ENCODE measurements at regions not wholly inside any gene's neighbourhood (a gene's known extent, or its start where the extent isn't known, plus 50 kb on each side); places are given as distances from the start of the nearest gene placed in this dataset.

DNA sequence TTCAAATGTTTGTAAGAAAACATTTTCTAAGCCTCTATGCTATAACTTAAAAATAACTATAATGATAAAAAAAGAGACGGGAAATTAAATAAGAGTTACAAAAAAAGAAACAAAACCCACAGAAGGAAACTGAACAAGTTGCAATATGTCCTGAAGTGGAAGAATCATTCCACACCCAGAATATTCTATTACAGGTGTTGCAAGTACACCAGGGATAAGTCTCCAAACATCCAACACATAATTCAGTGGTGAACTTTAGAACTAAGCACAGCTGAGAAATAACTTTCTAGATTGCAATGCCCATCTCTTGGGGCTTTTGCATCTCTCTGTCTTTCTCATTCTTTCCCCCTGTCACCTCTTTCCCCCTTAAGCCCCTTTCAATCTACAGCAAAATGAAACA is 325.2 kb downstream of the BRINP1 start:
- Mint-ChIP-seq H3K4me3 (no peak overlapping the region), H3K27me3 (ENCODE audit: insufficient read depth, low read depth) (peaks cover 2% of the 10 kb centered on the region), H3K4me1 (peaks cover 29% of the 10 kb centered on the region), H3K36me3 (peaks cover 1% of the 10 kb centered on the region), H3K9me3 (no peaks in the 10 kb centered on the region), H3K27ac (peak overlapping the region; percentile 46)
- no peaks in the 10 kb centered on the region for H4K20me1 ChIP-seq (ENCODE audit: low read depth)
- no peaks in the 10 kb centered on the region for H3K27me3 ChIP-seq
- H3K79me2 ChIP-seq (ENCODE audit: low read depth), result no peaks in the 10 kb centered on the region
- H2AFZ ChIP-seq (replicated peaks), result peak overlapping the region; percentile 18
- DNase-seq (ENCODE audit: low spot score), result no peak
- H3K36me3 ChIP-seq, result no peaks in the 10 kb centered on the region
- H3K4me2 ChIP-seq, result peak overlapping the region; percentile 57
- peaks cover 16% of the 10 kb centered on the region for H3K4me1 ChIP-seq
- TF ChIP-seq EZH2 (IDR thresholded peaks at IDR 0.05) (no peak), EZH2phosphoT487 (IDR thresholded peaks at IDR 0.05) (no peak), CTCF (IDR thresholded peaks at IDR 0.05) (no peak)
- no peak overlapping the region for H3K4me3 ChIP-seq
- H3K9ac ChIP-seq, result no peak overlapping the region
- H3K27ac ChIP-seq, result peak overlapping the region; percentile 88
- no peaks in the 10 kb centered on the region for H3K9me3 ChIP-seq (ENCODE audit: low read depth)
- peaks cover 21% of the 10 kb centered on the region for H3F3A ChIP-seq (ENCODE audit: low read depth)

GRCh38 chr9:119044806-119045205 is 324.4 kb downstream of the BRINP1 start:
- Histone ChIP-seq H2AFZ (replicated peaks) (no peak overlapping the region), H3K4me1 (peaks cover 16% of the 10 kb centered on the region), H3F3A (ENCODE audit: low read depth) (peaks cover 21% of the 10 kb centered on the region), H3K27ac (peak overlapping the region; percentile 88), H3K4me3 (no peak overlapping the region), H3K9ac (no peak overlapping the region), H3K9me3 (ENCODE audit: low read depth) (no peaks in the 10 kb centered on the region), H3K36me3 (no peaks in the 10 kb centered on the region), H3K27me3 (no peaks in the 10 kb centered on the region), H3K4me2 (peak overlapping the region; percentile 57), H4K20me1 (ENCODE audit: low read depth) (no peaks in the 10 kb centered on the region), H3K79me2 (ENCODE audit: low read depth) (no peaks in the 10 kb centered on the region)
- H3K27ac Mint-ChIP-seq, result no peak overlapping the region
- no peaks in the 10 kb centered on the region for H3K9me3 Mint-ChIP-seq
- H3K27me3 Mint-ChIP-seq (ENCODE audit: insufficient read depth, low read depth), result peaks cover 2% of the 10 kb centered on the region
- H3K4me1 Mint-ChIP-seq, result peaks cover 29% of the 10 kb centered on the region
- TF ChIP-seq EZH2phosphoT487 (IDR thresholded peaks at IDR 0.05), result no peak
- H3K4me3 Mint-ChIP-seq, result no peak overlapping the region
- peak; percentile 57 for DNase-seq (ENCODE audit: low spot score)
- H3K36me3 Mint-ChIP-seq, result peaks cover 1% of the 10 kb centered on the region

- Histone ChIP-seq H4K20me1 (ENCODE audit: low read depth) (no peaks in the 10 kb centered on the region), H2AFZ (replicated peaks) (no peak overlapping the region), H3K9me3 (ENCODE audit: low read depth) (no peaks in the 10 kb centered on the region), H3K79me2 (ENCODE audit: low read depth) (no peaks in the 10 kb centered on the region), H3K4me1 (peaks cover 16% of the 10 kb centered on the region), H3K27ac (no peak overlapping the region), H3F3A (ENCODE audit: low read depth) (peaks cover 21% of the 10 kb centered on the region), H3K4me2 (no peak overlapping the region), H3K9ac (no peak overlapping the region), H3K4me3 (no peak overlapping the region), H3K36me3 (no peaks in the 10 kb centered on the region), H3K27me3 (no peaks in the 10 kb centered on the region)
- Mint-ChIP-seq H3K4me1 (peaks cover 34% of the 10 kb centered on the region), H3K4me3 (no peak overlapping the region), H3K27ac (no peak overlapping the region), H3K36me3 (no peaks in the 10 kb centered on the region), H3K9me3 (no peaks in the 10 kb centered on the region), H3K27me3 (ENCODE audit: insufficient read depth, low read depth) (peaks cover 2% of the 10 kb centered on the region)
- no peak for DNase-seq (ENCODE audit: low spot score)
- TF ChIP-seq CTCF (IDR thresholded peaks at IDR 0.05), result no peak
Observed at GRCh38 chr9:119047513-119048307, 321.5 kb downstream of the BRINP1 start.

- no peak for DNase-seq (ENCODE audit: low spot score)
- Histone ChIP-seq H3K4me3 (no peak overlapping the region), H3K4me2 (no peak overlapping the region), H4K20me1 (ENCODE audit: low read depth) (no peaks in the 10 kb centered on the region), H3K9ac (no peak overlapping the region), H2AFZ (replicated peaks) (no peak overlapping the region), H3F3A (ENCODE audit: low read depth) (peaks cover 6% of the 10 kb centered on the region), H3K79me2 (ENCODE audit: low read depth) (no peaks in the 10 kb centered on the region), H3K27me3 (no peaks in the 10 kb centered on the region), H3K36me3 (no peaks in the 10 kb centered on the region), H3K4me1 (peaks cover 4% of the 10 kb centered on the region), H3K27ac (no peak overlapping the region), H3K9me3 (ENCODE audit: low read depth) (no peaks in the 10 kb centered on the region)
- H3K36me3 Mint-ChIP-seq, result no peaks in the 10 kb centered on the region
- peaks cover 22% of the 10 kb centered on the region for H3K4me1 Mint-ChIP-seq
- no peak overlapping the region for H3K27ac Mint-ChIP-seq
- peaks cover 2% of the 10 kb centered on the region for H3K27me3 Mint-ChIP-seq (ENCODE audit: insufficient read depth, low read depth)
- H3K9me3 Mint-ChIP-seq, result no peaks in the 10 kb centered on the region
- H3K4me3 Mint-ChIP-seq, result no peak overlapping the region
- no peak for TF ChIP-seq EZH2phosphoT487 (IDR thresholded peaks at IDR 0.05)
- no peak for TF ChIP-seq EZH2 (IDR thresholded peaks at IDR 0.05)
Observed at GRCh38 chr9:119050281-119050680, 319.0 kb downstream of the BRINP1 start.
